NB4 (cell line): ENCODE measurements at regions not wholly inside any gene's neighbourhood (a gene's known extent, or its start where the extent isn't known, plus 50 kb on each side); places are given as distances from the start of the nearest gene placed in this dataset.

ENCODE experiments used
- DNase-seq: peaks from one replicate; pipeline ENCODE4 v3.0.0; 2010; ENCODE audit warnings: low read depth
- H3K4me3 ChIP-seq: one replicate; pipeline ENCODE4 v1.5.1; 2011; ENCODE audit warnings: mild to moderate bottlenecking, low read depth, low read length, moderate library complexity
- CTCF ChIP-seq: IDR thresholded peaks from one replicate; pipeline ENCODE4 v1.5.1; 2012; ENCODE audit warnings: low read depth, low read length
- MAX ChIP-seq: IDR thresholded peaks from 2 replicates; pipeline ENCODE4 v1.6.1; 2011; ENCODE audit warnings: low read depth, low read length
- MYC ChIP-seq: IDR thresholded peaks from 2 replicates; pipeline ENCODE4 v1.6.1; 2011; ENCODE audit warnings: low read depth, low read length
- POLR2A ChIP-seq: IDR thresholded peaks from 2 replicates; pipeline ENCODE4 v1.6.1; 2011; ENCODE audit warnings: mild to moderate bottlenecking; ENCODE audit not compliant: insufficient read length; ENCODE audit errors: extremely low read depth

- no peak for TF ChIP-seq MAX
- TF ChIP-seq MYC, result no peak
- no peak for TF ChIP-seq CTCF
- TF ChIP-seq POLR2A, result no peak
- no peak overlapping the region for H3K4me3 ChIP-seq
- no peak for DNase-seq
These were observed 1631.9 kb upstream of the PABPC4L start for GRCh38 chr4:135833529-135833928.

GRCh38 chr4:135824759-135825296 is 1623.2 kb upstream of the PABPC4L start:
- no peak for DNase-seq
- H3K4me3 ChIP-seq, result no peak overlapping the region
- TF ChIP-seq MAX (no peak), CTCF (no peak), POLR2A (no peak), MYC (no peak)

- no peak overlapping the region for H3K4me3 ChIP-seq
- no peak for DNase-seq
- TF ChIP-seq MYC (no peak), MAX (no peak), CTCF (no peak), POLR2A (no peak)
These were observed 1603.2 kb upstream of the PABPC4L start for GRCh38 chr4:135804785-135805184.

GRCh38 chr4:135777361-135777760 is 1575.8 kb upstream of the PABPC4L start:
- H3K4me3 ChIP-seq, result no peak overlapping the region
- DNase-seq, result no peak
- TF ChIP-seq MYC (no peak), CTCF (no peak), POLR2A (no peak), MAX (no peak)

- DNase-seq, result no peak
- no peak for TF ChIP-seq POLR2A
- no peak for TF ChIP-seq MAX
- no peak for TF ChIP-seq MYC
- TF ChIP-seq CTCF, result no peak
- no peak overlapping the region for H3K4me3 ChIP-seq
These were observed 1574.3 kb upstream of the PABPC4L start for GRCh38 chr4:135775909-135776308.
